SU-DHL-6 (cell line): ENCODE measurements at regions not wholly inside any gene's neighbourhood (a gene's known extent, or its start where the extent isn't known, plus 50 kb on each side); places are given as distances from the start of the nearest gene placed in this dataset.
"Not testable (repeated sequence)": the region's sequence is repeated elsewhere in the genome, so short reads cannot be mapped to it uniquely, and the experiment has no call there.

Source experiments
- EZH2phosphoT487 ChIP-seq: fragments of 200-600 bp; sonication (generic), shearing (Covaris generic); conservative IDR thresholded peaks from 2 replicates; pipeline ENCODE4 v1.6.1; 2018; ENCODE audit warnings: mild to moderate bottlenecking, antibody characterized with exemption, low read length, moderate library complexity, mixed read lengths
- TF ChIP-seq, protein P1 (sequence below): fragments of 200-600 bp; sonication (generic); IDR thresholded peaks from one replicate; pipeline ENCODE4 v1.5.1; 2017; ENCODE audit warnings: antibody characterized with exemption, mild to moderate bottlenecking, low read length, moderate library complexity; ENCODE audit not compliant: insufficient read depth, poor library complexity, severe bottlenecking

GRCh38 chr14:89104861-89105260, 280.4 kb downstream of the TTC8 start:
- TF ChIP-seq, protein P1, sequence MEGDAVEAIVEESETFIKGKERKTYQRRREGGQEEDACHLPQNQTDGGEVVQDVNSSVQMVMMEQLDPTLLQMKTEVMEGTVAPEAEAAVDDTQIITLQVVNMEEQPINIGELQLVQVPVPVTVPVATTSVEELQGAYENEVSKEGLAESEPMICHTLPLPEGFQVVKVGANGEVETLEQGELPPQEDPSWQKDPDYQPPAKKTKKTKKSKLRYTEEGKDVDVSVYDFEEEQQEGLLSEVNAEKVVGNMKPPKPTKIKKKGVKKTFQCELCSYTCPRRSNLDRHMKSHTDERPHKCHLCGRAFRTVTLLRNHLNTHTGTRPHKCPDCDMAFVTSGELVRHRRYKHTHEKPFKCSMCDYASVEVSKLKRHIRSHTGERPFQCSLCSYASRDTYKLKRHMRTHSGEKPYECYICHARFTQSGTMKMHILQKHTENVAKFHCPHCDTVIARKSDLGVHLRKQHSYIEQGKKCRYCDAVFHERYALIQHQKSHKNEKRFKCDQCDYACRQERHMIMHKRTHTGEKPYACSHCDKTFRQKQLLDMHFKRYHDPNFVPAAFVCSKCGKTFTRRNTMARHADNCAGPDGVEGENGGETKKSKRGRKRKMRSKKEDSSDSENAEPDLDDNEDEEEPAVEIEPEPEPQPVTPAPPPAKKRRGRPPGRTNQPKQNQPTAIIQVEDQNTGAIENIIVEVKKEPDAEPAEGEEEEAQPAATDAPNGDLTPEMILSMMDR, result not testable (repeated sequence)
- not testable (repeated sequence) for TF ChIP-seq EZH2phosphoT487
